ENCODE measurements at regions not wholly inside any gene's neighbourhood (a gene's known extent, or its start where the extent isn't known, plus 50 kb on each side); places are given as distances from the start of the nearest gene placed in this dataset.

DNA sequence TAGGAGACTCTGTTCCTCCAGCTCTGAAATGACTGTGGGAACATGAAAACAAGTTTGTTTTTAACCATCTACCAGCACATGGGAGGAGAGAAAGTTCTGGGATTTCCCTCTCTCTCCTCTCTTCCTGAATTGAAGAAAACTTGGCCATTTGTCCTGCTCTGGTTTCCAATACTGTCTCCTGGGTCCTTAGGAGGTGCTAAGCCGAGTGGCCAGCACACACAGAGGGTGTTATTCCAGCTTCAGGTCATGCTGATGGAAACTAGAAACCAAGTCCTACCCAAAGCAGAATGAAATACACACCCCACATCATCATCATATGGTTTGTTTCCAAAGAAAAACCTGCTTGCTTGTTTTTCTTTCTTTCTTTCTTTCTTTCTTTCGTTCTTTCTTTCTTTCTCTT lies 172.7 kb downstream of the RPLP1 start:
- DNase-seq (ENCODE audit: low read depth) = no peak
- no peak for TF ChIP-seq CTCF (conservative IDR thresholded peaks at IDR 0.05; ENCODE audit: control insufficient read depth, insufficient read depth, low read depth, low read length)
- no peak overlapping the region for H3K4me3 ChIP-seq (ENCODE audit: control insufficient read depth, low read depth, low read length)

GRCh38 chr15:69626095-69627066 lies 173.8 kb downstream of the RPLP1 start:
- TF ChIP-seq CTCF (conservative IDR thresholded peaks at IDR 0.05; ENCODE audit: control insufficient read depth, insufficient read depth, low read depth, low read length) = no peak
- DNase-seq (ENCODE audit: low read depth) = no peak
- H3K4me3 ChIP-seq (ENCODE audit: control insufficient read depth, low read depth, low read length) = no peak overlapping the region

- no peak overlapping the region for H3K4me3 ChIP-seq (ENCODE audit: control insufficient read depth, low read depth, low read length)
- no peak for DNase-seq (ENCODE audit: low read depth)
- TF ChIP-seq CTCF (conservative IDR thresholded peaks at IDR 0.05; ENCODE audit: control insufficient read depth, insufficient read depth, low read depth, low read length) = no peak
Measured at GRCh38 chr15:69627548-69628158, 175.0 kb downstream of the RPLP1 start.

GRCh38 chr15:69628256-69629093 lies 175.9 kb downstream of the RPLP1 start:
- TF ChIP-seq CTCF (conservative IDR thresholded peaks at IDR 0.05; ENCODE audit: control insufficient read depth, insufficient read depth, low read depth, low read length) = no peak
- H3K4me3 ChIP-seq (ENCODE audit: control insufficient read depth, low read depth, low read length) = no peak overlapping the region

GRCh38 chr15:69629631-69630161 lies 177.1 kb downstream of the RPLP1 start:
- TF ChIP-seq CTCF (conservative IDR thresholded peaks at IDR 0.05; ENCODE audit: control insufficient read depth, insufficient read depth, low read depth, low read length) = no peak
- no peak for DNase-seq (ENCODE audit: low read depth)
- no peak overlapping the region for H3K4me3 ChIP-seq (ENCODE audit: control insufficient read depth, low read depth, low read length)

More at GRCh38 chr15:69628256-69629093, 175.9 kb downstream of the RPLP1 start:
- DNase-seq (ENCODE audit: low read depth) = no peak

- no peak for TF ChIP-seq CTCF (conservative IDR thresholded peaks at IDR 0.05; ENCODE audit: control insufficient read depth, insufficient read depth, low read depth, low read length)
- no peak overlapping the region for H3K4me3 ChIP-seq (ENCODE audit: control insufficient read depth, low read depth, low read length)
- DNase-seq (ENCODE audit: low read depth) = no peak
Measured at GRCh38 chr15:69631005-69631404, 178.4 kb downstream of the RPLP1 start.

Data from fibroblast of mammary gland (primary cell).